ENCODE measurements at regions not wholly inside any gene's neighbourhood (a gene's known extent, or its start where the extent isn't known, plus 50 kb on each side); places are given as distances from the start of the nearest gene placed in this dataset.
"Not testable (repeated sequence)": the region's sequence is repeated elsewhere in the genome, so short reads cannot be mapped to it uniquely, and the experiment has no call there.

DNA sequence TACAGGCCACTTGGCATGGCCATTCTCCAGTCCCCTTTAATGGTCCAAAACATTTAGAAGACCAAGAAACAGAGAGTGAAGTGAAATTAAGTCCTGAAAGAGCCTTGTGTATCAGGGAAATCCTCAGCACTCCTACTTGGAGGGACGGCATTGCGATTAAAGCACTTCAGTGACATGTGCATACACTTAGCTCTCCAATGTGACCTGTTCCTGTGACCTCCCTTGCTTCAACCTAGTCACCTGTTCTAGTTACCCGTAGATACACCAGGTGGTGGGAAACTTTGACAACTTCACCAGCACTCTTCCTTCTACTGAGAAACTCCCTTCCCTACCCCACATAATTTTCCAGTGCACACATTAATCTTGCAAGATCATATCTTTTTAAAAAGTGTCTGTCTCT, 785.3 kb downstream of the TTLL7 start:
- DNase-seq = not testable (repeated sequence)

DNA sequence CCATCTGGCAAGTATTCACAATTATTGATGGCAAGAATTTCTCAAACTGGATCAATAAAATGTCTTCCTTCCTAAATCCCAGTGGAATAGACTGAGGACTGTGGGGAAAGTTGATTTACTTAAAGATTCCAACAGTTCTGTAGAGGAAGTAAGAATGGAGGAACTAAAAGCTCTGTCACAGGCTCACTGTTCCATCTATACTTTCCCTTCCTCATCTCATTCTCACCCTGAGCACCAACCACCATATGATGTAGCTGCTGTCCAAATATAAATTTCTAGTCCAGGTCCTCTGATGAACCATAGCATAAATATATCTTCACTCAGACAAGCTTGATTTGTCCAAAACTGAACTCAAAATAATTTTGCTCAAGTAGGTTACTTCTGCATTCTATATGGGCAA, 786.9 kb downstream of the TTLL7 start:
- DNase-seq = not testable (repeated sequence)

DNA sequence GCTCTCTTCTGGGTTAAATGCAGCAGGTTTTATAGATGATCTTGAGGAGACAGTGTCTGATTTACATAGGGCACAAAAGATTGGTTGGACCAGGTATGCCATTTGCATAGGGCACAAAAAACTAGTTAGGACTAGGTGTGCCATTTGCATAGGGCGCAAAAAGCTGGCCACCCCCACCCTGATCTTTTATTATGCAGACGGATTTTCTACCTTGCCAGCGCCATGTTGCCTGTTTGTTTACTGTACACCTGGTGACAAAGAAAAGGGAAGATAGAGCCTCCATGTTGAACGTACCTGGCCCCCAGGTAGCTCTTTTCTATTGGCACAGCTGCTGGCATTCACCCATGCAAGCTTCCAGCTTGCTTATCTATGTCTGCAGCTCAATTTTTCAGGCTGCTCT, 790.4 kb downstream of the TTLL7 start:
- not testable (repeated sequence) for DNase-seq

GRCh38 chr1:83194610-83195009, 804.3 kb downstream of the TTLL7 start:
- not testable (repeated sequence) for DNase-seq

GRCh38 chr1:83182033-83182728, 816.8 kb downstream of the TTLL7 start:
- not testable (repeated sequence) for DNase-seq

- DNase-seq = not testable (repeated sequence)
These were observed 818.3 kb downstream of the TTLL7 start for GRCh38 chr1:83180621-83181020.

GRCh38 chr1:83167634-83168033, 831.3 kb downstream of the TTLL7 start:
- not testable (repeated sequence) for DNase-seq

DNA sequence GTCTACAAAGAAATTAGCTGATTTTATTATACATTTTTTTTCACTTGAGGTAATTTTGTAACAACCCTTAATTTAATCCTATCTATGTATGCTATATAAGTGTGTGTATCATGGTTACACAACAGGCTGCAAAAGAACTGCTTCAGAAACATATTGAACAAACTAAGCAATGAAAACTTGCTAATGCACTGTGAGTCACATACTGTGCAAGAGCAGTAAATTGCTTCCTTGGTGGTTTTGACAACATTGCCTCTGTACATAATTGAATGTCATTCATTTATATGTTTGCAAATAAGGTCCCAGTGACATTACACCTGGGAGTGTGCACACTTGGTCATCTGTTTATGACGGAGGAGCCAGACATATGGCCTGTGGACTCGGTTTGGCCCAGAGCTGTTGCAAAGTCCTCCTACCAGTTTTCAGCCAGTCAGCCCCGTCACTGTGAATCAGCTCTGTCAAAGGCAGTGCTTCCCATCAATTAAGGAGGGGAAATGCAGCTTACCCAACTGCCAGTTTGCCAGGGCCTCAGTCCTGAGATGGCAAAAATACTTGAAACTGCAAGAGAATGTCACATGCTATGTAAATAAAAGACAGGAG, 835.0 kb downstream of the TTLL7 start:
- not testable (repeated sequence) for DNase-seq

DNA sequence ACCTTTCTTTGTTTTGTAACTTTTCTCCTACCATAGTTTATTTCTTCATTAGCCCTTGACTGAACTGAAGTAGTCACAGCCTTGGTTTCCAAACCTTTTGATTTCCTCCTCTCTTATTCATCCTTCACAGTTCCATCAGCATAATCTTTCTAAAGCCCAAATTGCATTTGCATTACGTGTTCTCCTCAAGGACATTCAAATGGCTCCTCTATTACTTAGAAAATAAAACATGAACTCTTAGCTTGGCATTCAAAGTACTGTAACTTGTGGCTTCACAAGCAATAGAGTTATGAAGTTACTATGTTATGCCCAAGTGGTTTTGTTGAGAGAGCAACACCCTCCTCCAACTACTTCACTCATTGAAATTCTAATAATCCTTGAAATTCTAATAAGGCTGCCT, 840.0 kb downstream of the TTLL7 start:
- DNase-seq = not testable (repeated sequence)

DNA sequence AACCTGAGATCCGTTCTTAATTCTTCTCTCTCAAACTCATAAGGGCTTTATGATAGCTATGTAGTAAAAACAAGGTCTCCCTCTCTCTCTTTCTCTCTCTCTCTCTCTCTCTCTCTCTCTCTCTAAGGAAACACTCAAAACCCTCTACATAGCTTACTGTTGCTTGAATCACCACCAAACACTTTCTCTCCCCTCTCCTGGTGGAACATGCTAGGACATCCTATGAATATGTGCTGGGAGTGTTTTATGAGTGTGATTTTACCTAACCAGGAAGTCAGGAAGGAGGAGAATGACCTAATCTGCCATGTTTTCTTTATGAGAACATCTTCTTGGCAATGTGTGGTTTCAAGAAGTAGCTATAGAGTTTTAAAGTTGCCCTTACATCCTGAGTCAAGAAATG, 844.6 kb downstream of the TTLL7 start:
- DNase-seq = not testable (repeated sequence)

DNA sequence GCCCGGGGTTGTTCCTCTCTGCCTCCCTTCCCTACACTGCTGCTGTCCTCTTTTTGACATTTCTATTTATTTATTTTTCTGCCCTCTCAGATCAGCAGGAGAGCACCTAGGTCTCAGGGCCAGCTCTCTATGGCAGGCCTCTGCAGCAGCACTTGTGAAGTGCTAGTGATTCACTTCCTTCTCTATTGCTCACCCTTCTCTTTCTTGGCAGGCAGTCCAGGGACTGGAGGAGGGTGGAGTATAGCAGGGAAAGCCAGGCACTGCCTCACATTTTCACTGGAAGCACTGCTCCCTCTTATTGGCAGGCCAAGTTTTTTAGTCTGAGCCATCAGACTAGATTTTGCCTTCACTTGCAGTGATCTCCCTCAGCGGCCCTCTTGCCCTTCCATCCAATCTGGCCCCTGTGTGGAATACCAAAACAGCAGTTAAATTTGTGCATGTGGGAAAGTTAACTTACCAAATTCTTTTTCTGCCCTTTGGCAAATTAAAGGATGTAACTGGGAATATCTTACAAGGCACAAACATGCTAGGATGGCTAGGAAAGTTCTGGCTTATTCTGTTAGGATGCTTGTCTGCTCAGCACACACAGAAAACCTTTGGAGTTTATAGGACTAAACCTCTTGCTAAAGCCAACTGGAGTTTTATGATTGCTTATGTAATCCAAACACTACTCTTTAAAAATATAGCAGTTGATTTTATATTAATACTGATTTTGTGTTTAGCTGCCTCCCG, 847.6 kb downstream of the TTLL7 start:
- DNase-seq = not testable (repeated sequence)

DNA sequence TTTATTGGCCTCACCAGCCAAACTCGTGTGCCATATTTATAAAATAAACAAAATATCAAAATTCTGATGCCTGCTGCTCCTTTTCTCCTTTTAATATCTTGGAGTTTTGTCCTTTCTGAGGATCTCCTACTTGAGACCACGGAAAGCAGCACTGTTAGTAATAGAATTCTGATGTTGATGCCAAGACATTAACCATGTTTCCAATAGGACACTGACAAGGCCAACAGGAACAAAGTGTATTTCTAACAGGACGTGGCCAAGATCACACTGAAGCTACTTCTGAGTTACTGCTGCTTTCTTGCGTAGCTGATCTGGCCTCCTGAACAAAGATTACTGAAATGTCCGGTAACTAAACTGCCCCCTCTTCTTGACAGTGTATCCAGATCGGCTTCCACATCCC, 848.5 kb downstream of the TTLL7 start:
- not testable (repeated sequence) for DNase-seq

GRCh38 chr1:83145820-83146219, 853.1 kb downstream of the TTLL7 start:
- DNase-seq = not testable (repeated sequence)

- DNase-seq = not testable (repeated sequence)
These were observed 856.1 kb downstream of the TTLL7 start for GRCh38 chr1:83142802-83143201.

DNA sequence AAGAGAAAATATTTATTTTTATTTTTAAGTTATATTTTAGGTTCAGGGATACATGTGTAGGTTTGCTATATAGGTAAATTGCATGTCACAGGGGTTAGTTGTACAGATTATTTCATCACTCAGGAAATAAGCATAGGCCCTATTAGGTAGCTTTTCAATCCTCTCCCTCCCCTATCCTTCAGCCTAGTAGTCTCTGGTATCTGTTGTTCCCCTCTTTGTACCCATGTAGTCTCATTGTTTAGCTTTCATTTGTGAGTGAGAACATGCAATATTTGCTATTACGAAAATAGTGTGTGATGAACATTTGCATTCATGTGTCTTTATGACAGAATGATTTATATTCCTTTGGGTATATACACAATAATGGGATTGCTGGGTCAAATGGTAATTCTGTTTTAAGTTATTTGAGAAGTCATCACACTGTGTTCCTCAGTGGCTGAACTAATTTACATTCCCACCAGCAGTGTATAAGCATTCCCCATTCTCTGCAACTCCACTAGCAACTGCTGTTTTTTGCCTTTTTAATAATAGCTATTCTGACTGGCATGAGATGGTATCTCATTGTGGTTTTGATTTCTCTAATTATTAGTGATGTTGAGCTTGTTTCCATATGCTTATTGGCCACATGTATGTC, 863.3 kb downstream of the TTLL7 start:
- DNase-seq = not testable (repeated sequence)

- DNase-seq = not testable (repeated sequence)
These were observed 864.5 kb downstream of the TTLL7 start for GRCh38 chr1:83134322-83135014.

DNA sequence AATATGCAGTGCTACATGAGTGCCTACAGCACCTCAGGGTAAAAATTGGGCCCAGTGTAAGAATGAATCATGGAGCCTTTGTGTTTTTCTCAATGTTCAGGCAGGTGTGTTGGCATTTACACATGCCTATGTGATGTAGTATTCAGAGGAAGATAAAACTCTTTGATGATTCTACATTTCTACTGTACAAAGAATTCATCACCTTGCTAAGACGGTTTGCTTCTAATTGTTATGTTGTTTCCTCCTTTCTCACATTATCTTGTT, 867.3 kb downstream of the TTLL7 start:
- no peak for DNase-seq

- DNase-seq = no peak
These were observed 867.8 kb downstream of the TTLL7 start for GRCh38 chr1:83130886-83131691.

- no peak for DNase-seq
These were observed 869.8 kb downstream of the TTLL7 start for GRCh38 chr1:83129107-83129506.

DNA sequence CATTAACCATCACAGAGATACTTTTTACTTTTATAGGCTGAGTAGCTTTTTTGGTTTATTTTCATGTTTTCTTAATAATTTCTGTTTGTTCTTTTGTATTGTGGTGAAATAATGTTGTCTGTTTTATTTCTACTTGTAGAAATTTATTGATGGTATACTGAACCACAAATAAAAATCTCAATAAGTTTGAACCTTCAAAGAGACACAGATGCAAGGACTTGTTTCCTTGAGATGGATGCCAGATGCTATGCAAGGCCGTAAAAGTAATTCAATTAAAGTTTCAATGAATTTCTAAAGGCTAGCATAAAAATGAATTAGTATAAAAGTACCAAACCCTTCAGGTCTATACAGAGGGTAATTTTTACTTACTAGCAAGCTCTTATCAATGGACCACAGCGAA, 873.5 kb downstream of the TTLL7 start:
- DNase-seq = no peak

DNA sequence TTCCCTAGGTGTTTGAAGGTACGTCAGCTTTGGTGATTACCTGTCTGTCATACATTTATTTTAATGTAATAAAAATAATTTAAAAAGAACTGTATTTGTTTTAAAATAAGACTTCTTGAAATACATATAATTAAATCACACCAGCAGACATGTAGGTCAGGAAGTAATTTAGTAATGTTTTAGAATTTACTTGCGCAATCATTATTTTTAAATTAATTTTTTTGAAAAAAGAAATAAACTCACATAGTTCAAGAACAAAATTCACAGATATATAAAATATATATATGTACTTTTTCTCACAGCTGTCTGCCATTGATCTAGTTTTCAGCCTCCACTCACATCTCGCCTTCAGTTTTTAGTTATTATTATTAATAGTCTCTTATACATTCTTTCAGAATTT, 875.9 kb downstream of the TTLL7 start:
- no peak for DNase-seq

DNA sequence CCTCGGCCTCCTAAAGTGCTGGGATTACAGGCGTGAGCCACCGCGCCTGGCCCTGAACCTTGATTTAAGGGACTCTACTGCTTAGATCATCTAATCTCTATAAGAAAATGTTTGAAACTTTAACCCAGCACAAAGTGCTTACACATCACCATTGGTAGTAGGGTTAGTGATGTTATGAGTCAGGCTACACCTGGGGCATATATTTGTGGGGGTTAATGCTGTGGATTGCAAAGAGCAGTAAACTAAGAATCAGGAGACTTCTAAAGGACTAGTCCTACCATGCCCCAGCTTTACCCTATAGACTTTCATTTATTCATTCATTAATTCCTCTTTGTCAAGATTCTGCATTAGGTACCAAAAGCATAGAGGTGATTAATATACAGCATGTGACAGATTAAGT, 880.5 kb downstream of the TTLL7 start:
- DNase-seq = no peak
